ENCODE measurements at regions not wholly inside any gene's neighbourhood (a gene's known extent, or its start where the extent isn't known, plus 50 kb on each side); places are given as distances from the start of the nearest gene placed in this dataset.
"Not testable (repeated sequence)": the region's sequence is repeated elsewhere in the genome, so short reads cannot be mapped to it uniquely, and the experiment has no call there.

GRCh38 chr4:149915735-149916134, 100.1 kb upstream of the IQCM start:
- H3K36me3 Mint-ChIP-seq; H3K36me3 ChIP-seq (ENCODE audit: control insufficient read depth in 2 of 2, extremely low read depth in 1 of 2, insufficient read depth in 1 of 2, low read length in 1 of 2); POLR2A ChIA-PET; H3K27ac ChIP-seq (ENCODE audit: low read length); H3K4me3 ChIP-seq (ENCODE audit: control insufficient read depth in 1 of 2, extremely low read depth in 1 of 2, low read length in 1 of 2); H3K27ac Mint-ChIP-seq; H3K9me3 ChIP-seq; CTCF ChIA-PET; H3K27me3 Mint-ChIP-seq; ATAC-seq (replicated peaks in 1 of 4); H3K4me3 Mint-ChIP-seq; H3K9me3 Mint-ChIP-seq; H3K27me3 ChIP-seq (replicated peaks in 1 of 2; ENCODE audit: control insufficient read depth in 2 of 2, extremely low read depth in 1 of 2, insufficient read depth in 2 of 2, low read length in 1 of 2); H3K4me1 ChIP-seq (ENCODE audit: control insufficient read depth in 1 of 2, extremely low read depth in 1 of 2, insufficient read depth in 2 of 2, low read length in 2 of 2); H3K4me1 Mint-ChIP-seq; DNase-seq: not testable (repeated sequence)
- 100% methylated on average over 6 of the region's 15 CpGs for WGBS (ENCODE audit: insufficient coverage)

GRCh38 chr4:149923736-149924135, 108.1 kb upstream of the IQCM start:
- Histone ChIP-seq H3K4me3 (ENCODE audit: control insufficient read depth in 1 of 2, extremely low read depth in 1 of 2, low read length in 1 of 2) (no peak overlapping the region), H3K9me3 (no peaks in the 10 kb centered on the region), H3K27me3 (replicated peaks in 1 of 2; ENCODE audit: control insufficient read depth in 2 of 2, extremely low read depth in 1 of 2, insufficient read depth in 2 of 2, low read length in 1 of 2) (no peaks in the 10 kb centered on the region), H3K27ac (ENCODE audit: low read length) (no peak overlapping the region), H3K36me3 (ENCODE audit: control insufficient read depth in 2 of 2, extremely low read depth in 1 of 2, insufficient read depth in 1 of 2, low read length in 1 of 2) (no peaks in the 10 kb centered on the region), H3K4me1 (ENCODE audit: control insufficient read depth in 1 of 2, extremely low read depth in 1 of 2, insufficient read depth in 2 of 2, low read length in 2 of 2) (no peaks in the 10 kb centered on the region)
- 100% methylated on average over 3 of the region's 6 CpGs for WGBS (ENCODE audit: insufficient coverage)
- peaks cover 0 to 3% of the 10 kb centered on the region in 2 donors for H3K27me3 Mint-ChIP-seq
- CTCF ChIA-PET: interaction anchor here in 1 of 2 donors (0.7 kb wide), 1 partner anchor 42 kb away, joined by 5 read pairs; no protein-coding TSS in a partner anchor
- no peak overlapping the region for H3K4me3 Mint-ChIP-seq
- ATAC-seq (replicated peaks in 1 of 4): no peak
- H3K9me3 Mint-ChIP-seq: no peaks in the 10 kb centered on the region
- no peak overlapping the region for H3K27ac Mint-ChIP-seq
- H3K36me3 Mint-ChIP-seq: no peaks in the 10 kb centered on the region
- no peak for DNase-seq
- POLR2A ChIA-PET: no interaction called here
- H3K4me1 Mint-ChIP-seq: no peaks in the 10 kb centered on the region

- ATAC-seq (replicated peaks in 1 of 4) (no peak), DNase-seq (no peak)
- H3K9me3 ChIP-seq: no peaks in the 10 kb centered on the region
- Mint-ChIP-seq H3K36me3 (no peaks in the 10 kb centered on the region), H3K9me3 (no peaks in the 10 kb centered on the region), H3K27ac (no peak overlapping the region), H3K4me1 (no peaks in the 10 kb centered on the region), H3K27me3 (peaks cover 0 to 6% of the 10 kb centered on the region in 2 donors), H3K4me3 (no peak overlapping the region)
- POLR2A ChIA-PET: no interaction called here
- no peaks in the 10 kb centered on the region for H3K36me3 ChIP-seq (ENCODE audit: control insufficient read depth in 2 of 2, extremely low read depth in 1 of 2, insufficient read depth in 1 of 2, low read length in 1 of 2)
- no CpG with 5 or more reads among the region's 3 CpGs for WGBS (ENCODE audit: insufficient coverage)
- no peak overlapping the region for H3K27ac ChIP-seq (ENCODE audit: low read length)
- no peaks in the 10 kb centered on the region for H3K4me1 ChIP-seq (ENCODE audit: control insufficient read depth in 1 of 2, extremely low read depth in 1 of 2, insufficient read depth in 2 of 2, low read length in 2 of 2)
- CTCF ChIA-PET: no interaction called here
- no peaks in the 10 kb centered on the region for H3K27me3 ChIP-seq (replicated peaks in 1 of 2; ENCODE audit: control insufficient read depth in 2 of 2, extremely low read depth in 1 of 2, insufficient read depth in 2 of 2, low read length in 1 of 2)
- H3K4me3 ChIP-seq (ENCODE audit: control insufficient read depth in 1 of 2, extremely low read depth in 1 of 2, low read length in 1 of 2): no peak overlapping the region
Observed at GRCh38 chr4:149927514-149927913, 111.9 kb upstream of the IQCM start.

GRCh38 chr4:149928507-149928906, 112.9 kb upstream of the IQCM start:
- H3K36me3 ChIP-seq (ENCODE audit: control insufficient read depth in 2 of 2, extremely low read depth in 1 of 2, insufficient read depth in 1 of 2, low read length in 1 of 2): no peaks in the 10 kb centered on the region
- DNase-seq: no peak
- H3K4me3 ChIP-seq (ENCODE audit: control insufficient read depth in 1 of 2, extremely low read depth in 1 of 2, low read length in 1 of 2): no peak overlapping the region
- WGBS (ENCODE audit: insufficient coverage): no CpG with 5 or more reads among the region's 1 CpG
- no peaks in the 10 kb centered on the region for H3K27me3 ChIP-seq (replicated peaks in 1 of 2; ENCODE audit: control insufficient read depth in 2 of 2, extremely low read depth in 1 of 2, insufficient read depth in 2 of 2, low read length in 1 of 2)
- H3K4me1 ChIP-seq (ENCODE audit: control insufficient read depth in 1 of 2, extremely low read depth in 1 of 2, insufficient read depth in 2 of 2, low read length in 2 of 2): no peaks in the 10 kb centered on the region
- Mint-ChIP-seq H3K4me3 (no peak overlapping the region), H3K9me3 (no peaks in the 10 kb centered on the region), H3K27ac (no peak overlapping the region), H3K27me3 (peaks cover under 1 to 6% of the 10 kb centered on the region in 2 donors), H3K36me3 (no peaks in the 10 kb centered on the region), H3K4me1 (no peaks in the 10 kb centered on the region)
- CTCF ChIA-PET: no interaction called here
- POLR2A ChIA-PET: interaction anchor here in 1 of 2 donors (0.6 kb wide), 1 partner anchor 1691 kb away, joined by 3 read pairs; no protein-coding TSS in a partner anchor
- H3K9me3 ChIP-seq: no peaks in the 10 kb centered on the region
- ATAC-seq (replicated peaks in 1 of 4): no peak
- no peak overlapping the region for H3K27ac ChIP-seq (ENCODE audit: low read length)

GRCh38 chr4:149931431-149931830, 115.8 kb upstream of the IQCM start:
- no peaks in the 10 kb centered on the region for H3K27me3 ChIP-seq (replicated peaks in 1 of 2; ENCODE audit: control insufficient read depth in 2 of 2, extremely low read depth in 1 of 2, insufficient read depth in 2 of 2, low read length in 1 of 2)
- H3K27me3 Mint-ChIP-seq: peaks cover 2 to 9% of the 10 kb centered on the region in 2 donors
- no peak overlapping the region for H3K4me3 ChIP-seq (ENCODE audit: control insufficient read depth in 1 of 2, extremely low read depth in 1 of 2, low read length in 1 of 2)
- H3K4me1 ChIP-seq (ENCODE audit: control insufficient read depth in 1 of 2, extremely low read depth in 1 of 2, insufficient read depth in 2 of 2, low read length in 2 of 2): no peaks in the 10 kb centered on the region
- H3K4me3 Mint-ChIP-seq: no peak overlapping the region
- ATAC-seq (replicated peaks in 1 of 4) (no peak), DNase-seq (no peak)
- H3K9me3 Mint-ChIP-seq: no peaks in the 10 kb centered on the region
- no peaks in the 10 kb centered on the region for H3K4me1 Mint-ChIP-seq
- no peaks in the 10 kb centered on the region for H3K36me3 ChIP-seq (ENCODE audit: control insufficient read depth in 2 of 2, extremely low read depth in 1 of 2, insufficient read depth in 1 of 2, low read length in 1 of 2)
- POLR2A ChIA-PET: no interaction called here
- H3K36me3 Mint-ChIP-seq: no peaks in the 10 kb centered on the region
- H3K27ac ChIP-seq (ENCODE audit: low read length): no peak overlapping the region
- CTCF ChIA-PET: no interaction called here
- H3K27ac Mint-ChIP-seq: no peak overlapping the region
- no peaks in the 10 kb centered on the region for H3K9me3 ChIP-seq
- no CpG with 5 or more reads among the region's 2 CpGs for WGBS (ENCODE audit: insufficient coverage)

- Mint-ChIP-seq H3K4me3 (no peak overlapping the region), H3K27ac (no peak overlapping the region), H3K4me1 (no peaks in the 10 kb centered on the region), H3K36me3 (no peaks in the 10 kb centered on the region), H3K9me3 (peaks cover 0 to 4% (median 3%) of the 10 kb centered on the region in 3 donors), H3K27me3 (peaks cover 2 to 9% of the 10 kb centered on the region in 2 donors)
- ATAC-seq (replicated peaks in 1 of 4) (no peak), DNase-seq (no peak)
- Histone ChIP-seq H3K4me3 (ENCODE audit: control insufficient read depth in 1 of 2, extremely low read depth in 1 of 2, low read length in 1 of 2) (no peak overlapping the region), H3K27ac (ENCODE audit: low read length) (no peak overlapping the region), H3K9me3 (no peaks in the 10 kb centered on the region), H3K4me1 (ENCODE audit: control insufficient read depth in 1 of 2, extremely low read depth in 1 of 2, insufficient read depth in 2 of 2, low read length in 2 of 2) (no peaks in the 10 kb centered on the region), H3K27me3 (replicated peaks in 1 of 2; ENCODE audit: control insufficient read depth in 2 of 2, extremely low read depth in 1 of 2, insufficient read depth in 2 of 2, low read length in 1 of 2) (no peaks in the 10 kb centered on the region), H3K36me3 (ENCODE audit: control insufficient read depth in 2 of 2, extremely low read depth in 1 of 2, insufficient read depth in 1 of 2, low read length in 1 of 2) (no peaks in the 10 kb centered on the region)
- POLR2A ChIA-PET: no interaction called here
- WGBS (ENCODE audit: insufficient coverage): no CpG with 5 or more reads among the region's 3 CpGs
- CTCF ChIA-PET: no interaction called here
Observed at GRCh38 chr4:149932188-149932587, 116.5 kb upstream of the IQCM start.

GRCh38 chr4:149933120-149933519, 117.5 kb upstream of the IQCM start:
- H3K27ac Mint-ChIP-seq: no peak overlapping the region
- no peak overlapping the region for H3K4me3 ChIP-seq (ENCODE audit: control insufficient read depth in 1 of 2, extremely low read depth in 1 of 2, low read length in 1 of 2)
- H3K27me3 Mint-ChIP-seq: peaks cover 2 to 6% of the 10 kb centered on the region in 2 donors
- no peaks in the 10 kb centered on the region for H3K36me3 ChIP-seq (ENCODE audit: control insufficient read depth in 2 of 2, extremely low read depth in 1 of 2, insufficient read depth in 1 of 2, low read length in 1 of 2)
- CTCF ChIA-PET: no interaction called here
- H3K9me3 Mint-ChIP-seq: peaks cover 2 to 5% (median 4%) of the 10 kb centered on the region in 3 donors
- WGBS (ENCODE audit: insufficient coverage): no CpG with 5 or more reads among the region's 1 CpG
- ATAC-seq (replicated peaks in 1 of 4) (no peak), DNase-seq (no peak)
- H3K27me3 ChIP-seq (replicated peaks in 1 of 2; ENCODE audit: control insufficient read depth in 2 of 2, extremely low read depth in 1 of 2, insufficient read depth in 2 of 2, low read length in 1 of 2): no peaks in the 10 kb centered on the region
- H3K36me3 Mint-ChIP-seq: no peaks in the 10 kb centered on the region
- no peak overlapping the region for H3K27ac ChIP-seq (ENCODE audit: low read length)
- no peaks in the 10 kb centered on the region for H3K4me1 Mint-ChIP-seq
- H3K4me1 ChIP-seq (ENCODE audit: control insufficient read depth in 1 of 2, extremely low read depth in 1 of 2, insufficient read depth in 2 of 2, low read length in 2 of 2): no peaks in the 10 kb centered on the region
- H3K9me3 ChIP-seq: no peaks in the 10 kb centered on the region
- no peak overlapping the region for H3K4me3 Mint-ChIP-seq
- POLR2A ChIA-PET: no interaction called here

All from T-cell (primary cell).